Stimulated activated effector memory CD8-positive, alpha-beta T cell treated with anti-CD3 and anti-CD28 coated beads, Interleukin-12 subunit alpha, Interleukin-12 subunit beta, amount 100 ng/mL, for 72 hours (primary cell): ENCODE measurements at regions not wholly inside any gene's neighbourhood (a gene's known extent, or its start where the extent isn't known, plus 50 kb on each side); places are given as distances from the start of the nearest gene placed in this dataset.

Experiments
- ATAC-seq: fragments of 150-1000 bp; cut with Tn5 transposase; 2 replicates; pipeline ENCODE4 v1.10.0; 2021
- DNase-seq, 2 donors: peaks; one replicate each; pipeline ENCODE4 v3.0.0; 2021 to 2022; ENCODE audit warnings: low spot score in 2 of 2
- H3K27ac Mint-ChIP-seq: one replicate; pipeline ENCODE4 v1.8.0; 2022; ENCODE audit warnings: mild to moderate bottlenecking, mixed read lengths
- H3K36me3 Mint-ChIP-seq: one replicate; pipeline ENCODE4 v1.8.0; 2022; ENCODE audit warnings: mild to moderate bottlenecking, mixed read lengths
- H3K4me1 Mint-ChIP-seq: one replicate; pipeline ENCODE4 v1.8.0; 2022; ENCODE audit warnings: mixed read lengths
- H3K4me3 Mint-ChIP-seq: one replicate; pipeline ENCODE4 v1.8.0; 2022; ENCODE audit warnings: mild to moderate bottlenecking, mixed read lengths
- H3K9me3 Mint-ChIP-seq: one replicate; pipeline ENCODE4 v1.8.0; 2022; ENCODE audit warnings: mixed read lengths

DNA sequence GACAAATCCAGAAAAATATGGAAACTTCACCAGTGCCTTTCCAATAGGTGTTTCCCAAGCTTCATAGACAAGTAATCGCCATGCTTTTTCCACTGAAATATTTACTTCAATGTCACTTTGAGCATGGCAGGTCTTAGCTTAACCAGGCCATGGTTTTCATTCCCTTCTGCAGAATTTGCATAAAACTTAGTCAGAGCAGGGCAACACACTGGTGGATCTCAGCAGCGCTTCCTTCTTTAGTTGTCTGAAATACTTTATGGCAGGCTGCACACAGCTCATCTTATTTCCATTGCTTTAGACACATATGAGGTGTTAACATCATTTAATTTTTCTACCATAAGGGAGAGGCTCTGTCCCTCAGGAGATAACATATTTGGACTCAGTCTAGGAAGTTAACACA lies 102.9 kb upstream of the AHR start:
- peaks cover 10% of the 10 kb centered on the region for H3K4me1 Mint-ChIP-seq
- H3K4me3 Mint-ChIP-seq: no peak overlapping the region
- DNase-seq (no peak), ATAC-seq (no peak)
- H3K36me3 Mint-ChIP-seq: no peaks in the 10 kb centered on the region
- no peaks in the 10 kb centered on the region for H3K9me3 Mint-ChIP-seq
- H3K27ac Mint-ChIP-seq: no peak overlapping the region

DNA sequence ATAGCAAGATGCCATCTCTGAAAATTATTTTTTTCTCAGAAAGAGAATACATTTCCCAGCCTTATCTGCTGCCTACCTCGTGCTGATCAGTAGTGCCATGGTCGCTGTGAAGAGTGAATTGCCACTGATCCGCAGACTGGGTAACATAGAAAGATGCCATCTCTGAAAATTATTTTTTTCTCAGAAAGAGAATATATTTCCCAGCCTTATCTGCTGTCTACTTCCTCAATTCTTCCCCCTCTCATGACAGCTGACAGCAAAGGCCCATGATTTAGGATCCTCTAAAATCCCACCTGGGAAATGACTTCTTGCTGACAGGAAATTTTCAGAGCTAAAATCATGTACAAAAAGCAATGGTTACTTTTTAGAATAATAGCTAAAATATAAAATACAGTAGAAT lies 92.5 kb upstream of the AHR start:
- H3K9me3 Mint-ChIP-seq: no peaks in the 10 kb centered on the region

DNA sequence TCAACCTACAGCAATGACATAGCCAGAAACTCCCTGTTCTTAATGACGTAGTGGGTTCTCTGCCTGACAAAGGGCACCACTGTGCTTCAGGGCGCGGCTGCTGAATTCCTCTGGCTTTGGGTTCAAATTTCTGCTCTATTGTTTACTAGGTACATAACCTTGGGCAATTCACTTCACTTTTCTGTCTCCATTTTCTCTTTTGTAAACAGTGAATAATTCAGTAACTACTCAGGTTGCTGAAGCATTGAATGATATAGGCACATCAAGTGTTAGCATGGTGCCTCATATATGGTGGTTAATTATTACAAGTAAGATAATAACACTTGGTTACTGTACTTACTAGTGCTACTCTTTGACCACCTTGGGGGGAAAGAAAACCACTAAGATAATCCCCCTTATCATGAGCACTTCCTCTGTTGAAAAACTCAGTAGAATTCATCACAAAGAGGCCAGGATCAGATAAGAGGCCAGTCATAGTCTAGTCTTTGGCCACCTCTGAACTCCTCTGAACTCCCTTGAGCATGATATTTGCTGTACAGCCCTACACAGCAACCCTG lies 92.0 kb upstream of the AHR start:
- Mint-ChIP-seq H3K4me1 (no peaks in the 10 kb centered on the region), H3K4me3 (no peak overlapping the region), H3K9me3 (no peaks in the 10 kb centered on the region), H3K27ac (no peak overlapping the region), H3K36me3 (no peaks in the 10 kb centered on the region)
- ATAC-seq (no peak), DNase-seq (no peak)

More for the DNA sequence above, 92.5 kb upstream of the AHR start:
- DNase-seq (no peak), ATAC-seq (no peak)
- no peaks in the 10 kb centered on the region for H3K4me1 Mint-ChIP-seq
- no peak overlapping the region for H3K27ac Mint-ChIP-seq
- H3K36me3 Mint-ChIP-seq: no peaks in the 10 kb centered on the region
- no peak overlapping the region for H3K4me3 Mint-ChIP-seq

DNA sequence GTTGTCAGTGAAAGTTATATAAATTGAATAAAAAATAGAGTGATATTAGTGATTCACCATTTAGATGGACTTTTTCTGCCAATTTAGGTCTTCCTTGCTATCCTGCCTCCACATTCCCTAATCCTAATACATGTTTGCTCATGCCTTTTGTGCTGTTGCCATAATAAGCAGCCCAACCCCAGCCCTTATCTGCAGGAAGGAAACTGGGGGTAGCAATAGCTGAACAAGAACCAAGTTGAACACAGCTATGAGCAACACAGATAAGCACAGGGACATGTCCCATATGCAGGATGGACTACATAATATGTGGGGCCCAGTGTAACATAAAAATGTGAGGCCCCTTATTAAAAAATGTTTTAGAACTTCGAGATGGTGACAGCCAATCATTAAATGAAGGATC lies 91.2 kb upstream of the AHR start:
- ATAC-seq (no peak), DNase-seq (no peak)
- no peaks in the 10 kb centered on the region for H3K9me3 Mint-ChIP-seq
- H3K4me1 Mint-ChIP-seq: no peaks in the 10 kb centered on the region
- no peak overlapping the region for H3K4me3 Mint-ChIP-seq
- no peak overlapping the region for H3K27ac Mint-ChIP-seq
- H3K36me3 Mint-ChIP-seq: no peaks in the 10 kb centered on the region

DNA sequence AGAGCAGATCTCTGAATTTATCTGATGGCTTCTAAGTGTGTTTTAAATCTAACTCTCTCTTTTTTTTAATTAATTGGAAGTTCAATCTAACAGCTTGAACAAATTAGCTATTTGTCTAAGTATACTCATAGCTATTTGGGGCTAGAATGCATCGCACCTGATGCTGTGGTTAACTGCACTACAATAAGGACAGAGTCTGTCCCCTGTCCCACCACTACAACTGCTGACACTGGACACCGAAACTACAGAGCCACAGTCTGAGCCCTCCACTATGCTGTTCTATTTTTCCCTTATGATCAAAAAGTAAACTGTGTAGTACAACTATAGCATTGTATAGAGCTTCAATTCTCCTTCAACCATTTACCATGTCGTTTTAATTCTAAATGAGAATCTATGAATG lies 89.4 kb upstream of the AHR start:
- H3K27ac Mint-ChIP-seq: no peak overlapping the region
- ATAC-seq: no peak
- no peak overlapping the region for H3K4me3 Mint-ChIP-seq

DNA sequence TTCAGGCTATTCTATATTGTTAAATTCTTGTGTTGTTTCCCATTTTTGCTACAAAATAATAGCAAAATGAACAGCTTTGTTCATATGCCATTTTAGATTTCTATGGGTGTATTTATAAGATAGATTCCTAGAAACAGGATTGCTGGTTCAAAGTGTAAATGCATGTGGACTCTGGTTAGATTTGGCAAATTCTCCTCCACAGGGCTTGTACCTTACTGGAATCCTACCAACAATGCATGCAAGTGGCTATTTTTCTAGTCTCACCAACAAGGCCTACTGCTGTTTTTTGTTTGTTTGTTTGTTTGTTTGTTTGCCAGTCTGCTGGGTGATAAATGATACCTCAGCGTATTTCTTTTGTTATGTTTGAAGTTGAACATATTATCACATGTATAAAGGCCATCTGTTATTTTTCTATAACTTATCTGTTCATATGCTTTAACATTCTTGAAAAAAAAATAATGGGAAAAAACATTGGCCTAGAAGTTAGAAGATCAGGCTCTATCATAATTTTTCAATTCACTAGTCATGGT lies 87.1 kb upstream of the AHR start:
- H3K27ac Mint-ChIP-seq: no peak overlapping the region
- H3K4me3 Mint-ChIP-seq: no peak overlapping the region
- H3K9me3 Mint-ChIP-seq: no peaks in the 10 kb centered on the region
- no peaks in the 10 kb centered on the region for H3K4me1 Mint-ChIP-seq
- no peaks in the 10 kb centered on the region for H3K36me3 Mint-ChIP-seq
- ATAC-seq: no peak
- no peak for DNase-seq

More for the DNA sequence above, 89.4 kb upstream of the AHR start:
- no peaks in the 10 kb centered on the region for H3K36me3 Mint-ChIP-seq
- H3K9me3 Mint-ChIP-seq: no peaks in the 10 kb centered on the region
- no peaks in the 10 kb centered on the region for H3K4me1 Mint-ChIP-seq
- no peak for DNase-seq

DNA sequence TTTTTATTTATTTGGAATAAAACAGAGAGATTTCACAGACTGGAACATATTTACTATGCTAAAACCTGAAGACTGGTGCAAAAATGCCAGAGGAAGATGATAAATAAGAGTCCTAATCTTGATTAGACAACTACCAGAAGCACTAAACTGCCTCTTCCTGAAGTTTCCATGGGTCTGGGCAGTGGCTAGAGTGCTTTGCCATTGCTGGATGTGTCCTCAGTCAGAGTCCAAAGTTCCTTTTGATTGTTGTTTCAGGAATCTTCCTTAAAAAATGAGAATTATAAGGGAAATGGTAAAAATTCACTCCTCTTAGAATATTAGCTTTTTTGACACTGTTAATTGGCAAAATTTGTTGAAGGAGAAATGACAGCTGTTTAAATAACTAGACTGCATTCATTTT lies 86.3 kb upstream of the AHR start:
- H3K36me3 Mint-ChIP-seq: no peaks in the 10 kb centered on the region
- no peaks in the 10 kb centered on the region for H3K9me3 Mint-ChIP-seq
- H3K27ac Mint-ChIP-seq: no peak overlapping the region
- DNase-seq (no peak), ATAC-seq (no peak)
- no peak overlapping the region for H3K4me3 Mint-ChIP-seq
- no peaks in the 10 kb centered on the region for H3K4me1 Mint-ChIP-seq

DNA sequence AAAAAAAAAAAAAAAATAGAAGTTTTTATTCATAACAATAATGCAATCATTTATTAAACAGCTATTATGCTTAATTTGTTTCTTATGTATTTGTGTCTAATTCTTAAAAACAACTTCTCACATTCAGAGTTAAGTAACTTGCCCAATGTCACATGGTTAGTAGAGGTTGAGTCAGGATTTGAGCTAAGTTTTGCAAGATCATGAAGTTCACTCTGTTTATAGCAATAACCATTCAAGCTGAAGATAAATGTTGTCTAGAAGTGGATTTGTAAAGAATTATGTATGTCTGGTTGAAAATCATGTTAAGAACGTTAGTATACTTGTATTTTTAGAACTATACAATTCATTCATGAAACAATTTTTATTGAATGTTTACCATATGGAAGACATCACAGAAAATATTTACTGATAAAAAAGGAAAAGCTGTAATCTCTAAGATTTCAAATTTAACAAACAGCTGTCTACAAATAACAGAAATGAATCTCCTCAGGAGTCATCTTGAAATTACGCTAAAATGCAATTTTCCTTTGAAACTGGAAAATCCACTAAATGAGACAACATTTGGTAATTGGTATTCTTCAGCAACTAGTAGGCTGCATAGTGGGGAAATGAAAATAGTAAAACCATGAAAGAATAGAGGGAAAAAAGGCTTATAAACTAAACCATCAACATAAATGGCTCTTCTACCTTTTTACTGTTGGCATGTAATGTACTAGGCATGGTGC lies 70.5 kb upstream of the AHR start:
- Mint-ChIP-seq H3K4me3 (no peak overlapping the region), H3K9me3 (no peaks in the 10 kb centered on the region), H3K36me3 (no peaks in the 10 kb centered on the region), H3K27ac (no peak overlapping the region), H3K4me1 (peaks cover 2% of the 10 kb centered on the region)
- no peak for ATAC-seq
- DNase-seq: no peak

DNA sequence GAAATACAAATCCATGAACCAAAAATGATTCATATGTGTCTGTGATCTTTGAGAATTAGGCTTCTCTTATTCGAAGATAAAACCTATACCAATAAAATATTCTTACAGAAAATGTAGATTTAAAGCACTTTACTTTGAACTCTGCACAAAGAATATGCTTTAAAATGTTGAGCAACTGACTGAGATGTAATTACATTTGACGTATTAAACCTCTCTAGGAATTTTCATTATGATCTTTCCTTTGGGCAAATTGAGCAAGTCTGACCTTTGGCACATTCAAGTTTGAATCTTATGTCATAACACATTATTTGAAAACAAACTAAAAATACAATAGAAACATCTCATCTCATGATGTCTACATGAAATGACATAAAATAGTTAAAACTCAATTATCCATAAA lies 69.2 kb upstream of the AHR start:
- Mint-ChIP-seq H3K36me3 (peaks cover 5% of the 10 kb centered on the region), H3K9me3 (no peaks in the 10 kb centered on the region), H3K4me1 (peaks cover 12% of the 10 kb centered on the region), H3K27ac (no peak overlapping the region), H3K4me3 (no peak overlapping the region)
- DNase-seq (no peak), ATAC-seq (no peak)

DNA sequence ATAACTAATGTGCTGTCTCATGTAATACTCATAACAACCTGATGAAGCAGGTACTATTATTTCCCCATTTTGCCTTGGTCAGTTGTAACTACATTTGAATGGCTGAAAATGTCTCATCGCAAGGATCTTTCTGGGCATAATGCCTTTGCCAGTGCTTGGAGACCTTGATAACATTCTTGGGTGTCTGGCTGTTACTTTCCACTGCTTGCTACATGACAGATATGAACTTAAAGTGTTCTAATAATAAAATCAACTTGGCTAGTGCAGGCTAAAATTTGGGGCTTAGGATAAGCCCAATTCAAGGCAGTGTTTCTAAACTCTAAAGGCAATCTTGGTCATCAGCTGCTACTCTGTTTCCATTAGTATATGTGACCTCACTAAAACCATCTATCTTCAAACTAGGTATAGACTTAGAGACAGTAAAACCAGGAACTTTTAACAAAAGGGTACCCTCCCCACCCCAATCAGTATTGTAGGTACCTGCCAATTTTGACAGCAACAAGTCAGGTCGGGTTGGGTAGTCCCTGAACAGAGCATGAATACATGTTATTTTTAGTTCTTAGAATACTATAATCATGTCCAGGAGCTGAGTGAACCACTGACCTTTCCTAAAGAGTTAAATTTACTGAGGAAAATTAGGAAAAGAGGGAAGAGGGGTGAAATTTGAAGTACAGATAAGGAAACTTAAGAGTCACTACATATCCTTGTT lies 68.2 kb upstream of the AHR start:
- H3K27ac Mint-ChIP-seq: no peak overlapping the region
- no peak overlapping the region for H3K4me3 Mint-ChIP-seq

DNA sequence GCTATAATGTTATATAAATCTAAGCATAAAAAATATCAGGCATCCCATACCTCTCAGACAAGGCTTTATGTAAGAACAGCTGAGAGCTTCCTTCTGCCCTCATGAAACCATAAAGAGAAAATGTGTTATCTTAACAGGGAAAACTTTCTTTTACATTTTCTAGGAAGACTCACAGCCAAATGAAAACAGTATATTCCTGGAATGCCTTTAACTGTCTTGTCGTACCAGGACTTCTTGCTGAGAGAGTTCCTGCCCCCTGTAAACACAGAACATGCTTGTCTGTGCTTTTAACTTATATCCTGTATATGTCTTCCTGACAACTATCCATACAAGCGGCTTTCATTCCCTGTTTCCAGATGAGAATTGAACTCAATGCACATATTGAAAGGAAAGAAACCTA lies 64.8 kb upstream of the AHR start:
- Mint-ChIP-seq H3K27ac (peak overlapping the region; percentile 97), H3K36me3 (peaks cover 10% of the 10 kb centered on the region), H3K9me3 (peaks cover 6% of the 10 kb centered on the region), H3K4me1 (peaks cover 44% of the 10 kb centered on the region), H3K4me3 (peak overlapping the region; percentile 69)
- no peak for DNase-seq
- no peak for ATAC-seq

More for the DNA sequence above, 68.2 kb upstream of the AHR start:
- Mint-ChIP-seq H3K9me3 (no peaks in the 10 kb centered on the region), H3K36me3 (peaks cover 10% of the 10 kb centered on the region), H3K4me1 (peaks cover 19% of the 10 kb centered on the region)
- DNase-seq (no peak), ATAC-seq (no peak)

DNA sequence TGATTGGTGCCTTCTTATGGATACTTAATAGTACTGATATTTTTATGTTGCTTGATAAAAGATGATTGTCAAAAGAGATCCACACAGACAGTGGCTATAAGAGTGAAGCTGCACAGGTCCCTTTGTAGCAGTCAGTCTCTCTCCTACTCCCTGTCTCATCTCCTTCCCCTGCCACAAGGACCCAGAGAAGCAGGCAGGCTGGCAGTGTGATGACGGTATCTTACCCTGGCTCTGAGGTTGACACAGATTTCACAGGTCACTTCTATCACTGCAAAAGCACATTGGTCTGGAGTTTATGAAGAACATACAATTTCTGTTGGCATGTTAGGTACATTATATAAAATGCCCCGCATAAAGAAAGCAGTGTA lies 64.4 kb upstream of the AHR start:
- peak; percentile 14 to 75 for DNase-seq
- peaks cover 6% of the 10 kb centered on the region for H3K9me3 Mint-ChIP-seq

DNA sequence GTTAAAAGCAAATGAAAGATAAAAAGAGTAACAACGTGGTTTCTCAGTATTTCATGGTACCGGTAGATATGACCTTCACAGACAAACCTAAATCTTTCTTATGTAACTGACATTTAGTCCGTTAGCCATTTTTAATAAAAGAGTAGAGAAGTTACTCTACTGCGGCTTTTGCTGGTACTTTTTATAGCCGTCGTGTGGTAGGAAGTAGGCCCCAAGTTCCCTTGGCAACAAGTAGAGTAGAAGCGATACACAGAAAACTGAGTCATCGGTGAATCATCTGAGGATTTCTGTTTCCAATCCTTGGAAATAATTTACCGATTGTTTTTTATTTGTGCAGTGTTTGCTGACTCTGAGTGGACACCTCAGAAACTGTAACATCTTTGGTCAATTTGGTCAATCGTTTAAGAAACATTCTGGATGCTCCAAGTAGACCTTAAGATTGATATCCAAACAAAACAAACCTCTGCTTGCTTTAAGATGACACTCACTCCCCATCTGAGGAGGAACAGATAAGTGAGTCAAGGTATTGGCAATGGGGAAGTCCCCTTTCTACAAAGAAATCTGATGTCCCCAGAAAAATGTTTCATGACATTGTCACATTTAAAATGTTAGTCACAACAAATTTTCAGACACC lies 63.9 kb upstream of the AHR start:
- Mint-ChIP-seq H3K4me1 (peaks cover 44% of the 10 kb centered on the region), H3K4me3 (peak overlapping the region; percentile 69), H3K27ac (peak overlapping the region; percentile 97), H3K9me3 (peaks cover 6% of the 10 kb centered on the region), H3K36me3 (peaks cover 10% of the 10 kb centered on the region)
- DNase-seq (peak; percentile 34 to 81), ATAC-seq (peak; percentile 95)

More for the DNA sequence above, 64.4 kb upstream of the AHR start:
- Mint-ChIP-seq H3K36me3 (peaks cover 10% of the 10 kb centered on the region), H3K4me3 (peak overlapping the region; percentile 69), H3K27ac (peak overlapping the region; percentile 97), H3K4me1 (peaks cover 44% of the 10 kb centered on the region)
- peak; percentile 71 for ATAC-seq

DNA sequence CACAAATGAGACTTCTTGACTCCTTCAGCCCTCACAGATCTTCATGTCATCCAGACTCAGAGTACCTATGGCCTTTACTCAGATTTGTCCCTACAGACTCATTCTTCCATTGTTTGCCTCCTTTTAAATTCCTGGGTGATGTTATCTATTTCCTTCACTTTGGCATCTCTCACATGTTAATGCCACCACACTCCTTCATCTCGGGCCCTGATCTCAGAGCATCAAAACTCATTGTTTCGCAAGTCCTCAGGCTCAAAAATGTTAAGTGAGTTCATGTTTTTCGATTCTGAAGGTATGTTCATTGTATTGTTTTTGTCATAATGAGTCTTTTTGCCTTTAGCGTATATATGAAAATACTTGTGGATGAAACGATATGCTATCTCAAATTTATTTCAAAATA lies 62.3 kb upstream of the AHR start:
- Mint-ChIP-seq H3K27ac (peak overlapping the region; percentile 35), H3K36me3 (peaks cover 10% of the 10 kb centered on the region), H3K4me1 (peaks cover 44% of the 10 kb centered on the region), H3K9me3 (peaks cover 6% of the 10 kb centered on the region), H3K4me3 (no peak overlapping the region)
- ATAC-seq (no peak), DNase-seq (no peak)

DNA sequence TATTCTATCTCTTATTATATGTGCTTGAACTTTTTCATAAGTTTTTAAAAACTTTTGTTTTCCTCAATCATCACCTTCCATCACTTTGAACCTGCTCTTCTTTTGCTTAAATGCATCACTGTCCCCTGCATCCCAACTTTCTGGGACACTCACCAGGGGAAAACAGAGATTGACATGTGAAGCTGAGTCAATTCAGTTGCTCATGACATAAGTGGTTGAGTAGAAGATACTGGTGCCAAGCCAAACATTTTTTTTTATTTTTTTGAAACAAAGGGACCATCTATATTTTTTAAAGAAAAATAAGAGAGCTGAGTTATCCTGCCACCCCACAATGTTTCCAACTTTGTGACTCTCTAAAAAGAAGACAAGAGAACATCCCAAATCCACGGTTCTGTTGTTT lies 61.8 kb upstream of the AHR start:
- ATAC-seq (no peak), DNase-seq (no peak)
- Mint-ChIP-seq H3K4me1 (peaks cover 44% of the 10 kb centered on the region), H3K4me3 (no peak overlapping the region), H3K9me3 (peaks cover 6% of the 10 kb centered on the region), H3K27ac (peak overlapping the region; percentile 35), H3K36me3 (peaks cover 10% of the 10 kb centered on the region)
